Kidney (tissue), 13 donors: ENCODE measurements at regions not wholly inside any gene's neighbourhood (a gene's known extent, or its start where the extent isn't known, plus 50 kb on each side); places are given as distances from the start of the nearest gene placed in this dataset.

ENCODE experiments used
- DNase-seq, 5 donors: peaks; one replicate each; pipeline ENCODE4 v3.0.0-alpha.2; 2013 to 2020
- FAIRE-seq: peaks from 2 replicates; lab custom pipeline; 2012; peaks lifted over from hg19 to GRCh38; lab: Jason Lieb, UNC
- H3K27ac ChIP-seq, 2 donors: one replicate each; pipeline ENCODE4 v1.7.0; 2013; ENCODE audit warnings: low read depth in 2 of 2, low read length in 2 of 2, inconsistent platforms in 1 of 2
- H3K27me3 ChIP-seq: one replicate; pipeline ENCODE4 v1.7.1; 2013; ENCODE audit warnings: low read length, inconsistent platforms; ENCODE audit not compliant: control insufficient read depth, insufficient read depth
- H3K36me3 ChIP-seq, 3 donors: one replicate each; pipeline versions ENCODE4 v1.7.0 to v1.7.1; 2013; ENCODE audit warnings: low read length in 3 of 3, control low read depth in 1 of 3, inconsistent platforms in 1 of 3; ENCODE audit not compliant: insufficient read depth in 3 of 3, control insufficient read depth in 2 of 3
- H3K4me1 ChIP-seq, 3 donors: one replicate each; pipeline versions ENCODE4 v1.7.0 to v1.7.1; 2013; ENCODE audit warnings: low read length in 3 of 3, inconsistent platforms in 1 of 3, low read depth in 1 of 3; ENCODE audit not compliant: control insufficient read depth in 2 of 3, insufficient read depth in 2 of 3
- H3K4me3 ChIP-seq, 3 donors: one replicate each; pipeline versions ENCODE4 v1.7.0 to v1.8.1; 2013; ENCODE audit warnings: low read length in 3 of 3, control low read depth in 1 of 3, inconsistent platforms in 1 of 3
- H3K9ac ChIP-seq, 3 donors: one replicate each; pipeline versions ENCODE4 v1.7.0 to v1.7.1; 2013; ENCODE audit warnings: low read length in 3 of 3, control low read depth in 1 of 3, inconsistent platforms in 1 of 3
- H3K9me3 ChIP-seq, 3 donors: one replicate each; pipeline versions ENCODE4 v1.7.0 to v1.7.1; 2013; ENCODE audit warnings: low read length in 3 of 3, control low read depth in 1 of 3, inconsistent platforms in 1 of 3; ENCODE audit not compliant: control insufficient read depth in 2 of 3, insufficient read depth in 1 of 3
- CTCF ChIP-seq: IDR thresholded peaks from 3 replicates; pipeline ENCODE4 v1.5.1; 2012; ENCODE audit warnings: mild to moderate bottlenecking, moderate library complexity, borderline replicate concordance; ENCODE audit not compliant: insufficient read depth; ENCODE audit errors: extremely low read depth
- intact Hi-C: fragments of 100-400 bp; cut with DNase I; formaldehyde crosslinking; loops from one replicate; pipeline ENCODE4 v1.11.1; 2022
- donor health status: control.
- donor health status: control.
- donor health status: control.
- donor health status: control.
- donor health status: control.
- donor health status: DM: yes; HTN: yes; CAD: no.
- donor health status: Normal renal cell carcinoma (clear cell type).

DNA sequence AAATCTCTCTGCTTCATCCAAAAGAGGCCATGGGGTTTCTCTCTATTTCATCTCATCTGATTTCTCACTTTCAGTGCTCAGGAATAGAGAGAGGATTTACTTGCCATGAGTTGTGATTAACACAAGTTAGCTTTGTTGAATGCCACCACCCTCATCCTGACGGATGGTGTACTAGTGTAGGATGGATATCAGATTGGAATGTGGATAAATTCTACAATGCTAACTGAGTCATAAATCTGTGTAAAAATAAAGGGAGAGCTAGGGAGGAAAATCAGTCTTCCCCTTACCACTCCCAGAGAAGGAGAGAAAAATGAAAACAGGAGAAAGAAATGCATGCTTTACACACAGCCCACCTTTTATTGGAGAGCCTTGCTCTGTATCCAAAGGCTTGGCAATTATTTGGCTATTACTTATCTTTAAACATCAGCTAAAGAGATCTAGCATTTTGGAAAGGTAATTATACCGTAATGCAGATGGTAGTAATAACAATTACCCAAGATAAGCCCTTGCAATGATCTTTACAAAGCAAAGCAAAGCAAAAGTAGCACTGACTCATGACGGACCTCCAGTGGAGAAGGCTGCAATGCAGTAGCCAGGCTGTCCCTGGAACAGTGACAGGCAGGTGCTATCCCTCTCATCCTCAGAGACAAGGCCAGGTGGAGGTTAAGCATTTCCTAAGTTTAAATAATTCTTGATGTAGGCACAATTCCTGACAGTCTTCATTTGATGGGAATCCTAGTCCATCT, 306.3 kb upstream of the PPARGC1A start:
- FAIRE-seq (no peak), DNase-seq (peak in 1 of 5 donors; percentile 16)
- Histone ChIP-seq H3K36me3 (no peaks in the 10 kb centered on the region), H3K27ac (no peak overlapping the region), H3K4me1 (peaks cover 0 to 5% (median 0%) of the 10 kb centered on the region in 3 donors), H3K9me3 (no peaks in the 10 kb centered on the region), H3K27me3 (no peaks in the 10 kb centered on the region), H3K4me3 (no peak overlapping the region), H3K9ac (no peak overlapping the region)
- no peak for TF ChIP-seq CTCF
- intact Hi-C loops, result no loop called here

DNA sequence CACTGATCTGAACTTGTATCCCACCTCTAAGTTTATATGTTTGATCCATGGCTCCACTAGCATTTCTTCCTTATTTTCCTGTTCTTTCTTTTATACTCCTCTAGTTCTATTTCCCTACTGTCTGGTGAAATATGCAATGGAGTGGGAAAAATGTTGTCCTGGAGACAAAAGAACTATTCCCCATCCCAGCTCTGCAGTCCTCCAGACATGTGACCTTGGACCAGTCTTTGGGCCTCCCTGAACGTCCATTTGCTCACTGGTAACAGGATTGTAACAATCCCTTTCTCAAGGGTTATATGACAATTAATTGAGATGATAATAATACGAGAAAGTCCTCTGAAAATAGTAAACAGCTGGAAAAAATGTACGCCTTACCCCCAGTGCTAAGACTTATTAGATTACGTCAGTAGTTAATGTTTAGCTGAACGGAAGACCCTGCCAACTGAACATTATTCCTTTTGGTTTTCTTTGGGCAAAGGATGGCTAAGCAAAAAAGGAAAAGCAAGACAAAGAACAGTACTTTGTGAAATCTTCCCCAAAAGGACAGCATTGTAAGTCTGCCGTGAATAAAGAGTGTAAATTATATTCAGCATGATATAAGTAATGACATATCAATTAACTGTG, 302.3 kb upstream of the PPARGC1A start:
- DNase-seq (no peak), FAIRE-seq (no peak)
- peaks cover 0 to 5% (median 0%) of the 10 kb centered on the region in 3 donors for H3K4me1 ChIP-seq
- no peak for TF ChIP-seq CTCF
- H3K9me3 ChIP-seq, result no peaks in the 10 kb centered on the region
- no peaks in the 10 kb centered on the region for H3K27me3 ChIP-seq
- intact Hi-C loops, result no loop called here
- H3K27ac ChIP-seq, result no peak overlapping the region
- H3K9ac ChIP-seq, result no peak overlapping the region
- H3K36me3 ChIP-seq, result no peaks in the 10 kb centered on the region
- no peak overlapping the region for H3K4me3 ChIP-seq

- no peak for TF ChIP-seq CTCF
- Histone ChIP-seq H3K27ac (no peak overlapping the region), H3K9me3 (no peaks in the 10 kb centered on the region), H3K36me3 (no peaks in the 10 kb centered on the region), H3K27me3 (no peaks in the 10 kb centered on the region), H3K4me3 (no peak overlapping the region), H3K4me1 (peaks cover 0 to 5% (median 0%) of the 10 kb centered on the region in 3 donors), H3K9ac (no peak overlapping the region)
- intact Hi-C loops, result no loop called here
- no peak for FAIRE-seq
- DNase-seq, result peak in 1 of 5 donors; percentile 33
Measured at GRCh38 chr4:24190761-24191695, 301.2 kb upstream of the PPARGC1A start.
